Kidney capillary endothelial cell (primary cell): ENCODE measurements at regions not wholly inside any gene's neighbourhood (a gene's known extent, or its start where the extent isn't known, plus 50 kb on each side); places are given as distances from the start of the nearest gene placed in this dataset.

Source experiments
- DNase-seq: peaks from one replicate; pipeline ENCODE4 v3.0.0-alpha.2; 2018; ENCODE audit warnings: low spot score

DNA sequence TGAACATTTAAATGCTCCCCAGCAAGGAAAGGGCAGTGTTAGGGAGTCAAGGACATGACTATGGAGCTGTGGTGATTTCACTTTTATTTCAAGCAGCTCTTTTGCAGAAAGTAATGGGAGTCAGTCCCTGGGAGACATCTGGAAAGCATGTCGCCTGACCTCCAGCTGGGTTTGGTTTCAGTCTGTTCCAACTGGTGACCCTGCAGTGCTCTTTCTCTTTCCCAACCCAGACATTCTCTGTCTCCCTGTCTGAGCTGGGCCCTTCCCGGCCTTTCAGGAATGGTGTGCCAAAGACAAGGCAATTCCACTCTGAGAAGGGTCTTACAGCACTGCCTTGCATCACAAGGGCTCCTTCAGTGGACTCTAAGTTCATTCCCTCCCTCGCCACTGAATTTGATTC lies 323.2 kb downstream of the OSR1 start:
- DNase-seq = no peak

DNA sequence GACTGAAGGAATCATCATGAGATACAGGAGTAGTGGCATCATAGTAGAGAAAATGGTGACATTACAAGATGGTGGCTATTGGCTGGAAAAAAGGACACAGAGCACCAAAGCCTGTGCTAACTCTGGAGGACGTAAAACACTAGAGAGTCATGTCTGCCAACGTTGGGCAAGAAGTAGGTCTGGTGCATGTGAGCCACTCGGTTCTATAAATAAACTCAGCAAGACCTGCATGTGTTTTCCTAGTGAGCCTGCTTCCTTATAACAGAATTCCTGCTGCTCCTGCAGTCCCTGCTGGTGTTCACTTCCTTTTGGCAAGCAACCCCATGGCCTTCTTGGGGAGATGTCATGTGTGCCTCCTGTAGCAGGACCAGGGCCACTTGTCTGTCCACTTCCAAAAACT lies 325.2 kb downstream of the OSR1 start:
- no peak for DNase-seq

- DNase-seq = no peak
Observed at GRCh38 chr2:19031642-19032041, 326.8 kb downstream of the OSR1 start.

GRCh38 chr2:19029655-19030054 lies 328.8 kb downstream of the OSR1 start:
- no peak for DNase-seq

- DNase-seq = no peak
Observed at GRCh38 chr2:19028587-19029375, 329.6 kb downstream of the OSR1 start.

DNA sequence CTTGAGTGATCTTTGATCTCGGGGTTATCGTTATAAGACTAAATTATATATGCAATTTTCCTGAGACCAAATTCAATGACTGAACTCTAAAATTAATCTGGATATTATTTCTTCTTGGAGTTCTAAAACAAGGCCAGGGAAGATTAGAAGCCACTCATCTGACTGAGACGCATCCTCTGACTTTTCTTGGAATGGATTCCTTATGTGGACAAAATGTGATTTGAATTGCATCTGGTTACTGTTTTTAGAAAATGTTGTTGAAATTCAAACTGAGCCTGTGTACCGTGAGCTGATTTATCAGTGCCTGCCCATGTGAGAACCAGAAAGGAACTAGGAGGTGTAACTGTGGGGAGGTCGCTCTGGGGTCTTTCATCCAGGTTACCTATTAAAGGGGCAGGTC lies 330.8 kb downstream of the OSR1 start:
- DNase-seq = no peak

GRCh38 chr2:19026261-19026660 lies 332.2 kb downstream of the OSR1 start:
- no peak for DNase-seq

DNA sequence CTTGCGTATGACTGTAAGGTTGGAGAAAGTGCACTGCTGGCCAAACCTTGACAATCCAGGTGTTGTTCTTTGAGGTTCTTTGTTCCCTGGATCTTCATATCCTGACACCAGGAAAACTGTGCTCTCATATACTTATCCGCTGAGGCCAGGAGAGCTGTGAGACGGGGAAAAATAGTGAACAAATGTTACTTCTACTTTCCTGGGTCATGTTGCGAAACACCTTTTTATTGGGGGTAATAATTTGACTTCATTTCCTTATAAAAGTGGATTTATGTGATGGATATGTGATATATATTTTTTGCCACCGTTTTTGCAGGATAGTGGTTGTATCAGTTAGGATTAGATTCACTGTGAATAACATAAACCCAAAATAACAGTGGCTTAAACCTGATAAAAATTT lies 336.1 kb downstream of the OSR1 start:
- DNase-seq = no peak

- no peak for DNase-seq
Observed at GRCh38 chr2:19021721-19022120, 336.7 kb downstream of the OSR1 start.

- no peak for DNase-seq
Observed at GRCh38 chr2:19021100-19021476, 337.3 kb downstream of the OSR1 start.

DNA sequence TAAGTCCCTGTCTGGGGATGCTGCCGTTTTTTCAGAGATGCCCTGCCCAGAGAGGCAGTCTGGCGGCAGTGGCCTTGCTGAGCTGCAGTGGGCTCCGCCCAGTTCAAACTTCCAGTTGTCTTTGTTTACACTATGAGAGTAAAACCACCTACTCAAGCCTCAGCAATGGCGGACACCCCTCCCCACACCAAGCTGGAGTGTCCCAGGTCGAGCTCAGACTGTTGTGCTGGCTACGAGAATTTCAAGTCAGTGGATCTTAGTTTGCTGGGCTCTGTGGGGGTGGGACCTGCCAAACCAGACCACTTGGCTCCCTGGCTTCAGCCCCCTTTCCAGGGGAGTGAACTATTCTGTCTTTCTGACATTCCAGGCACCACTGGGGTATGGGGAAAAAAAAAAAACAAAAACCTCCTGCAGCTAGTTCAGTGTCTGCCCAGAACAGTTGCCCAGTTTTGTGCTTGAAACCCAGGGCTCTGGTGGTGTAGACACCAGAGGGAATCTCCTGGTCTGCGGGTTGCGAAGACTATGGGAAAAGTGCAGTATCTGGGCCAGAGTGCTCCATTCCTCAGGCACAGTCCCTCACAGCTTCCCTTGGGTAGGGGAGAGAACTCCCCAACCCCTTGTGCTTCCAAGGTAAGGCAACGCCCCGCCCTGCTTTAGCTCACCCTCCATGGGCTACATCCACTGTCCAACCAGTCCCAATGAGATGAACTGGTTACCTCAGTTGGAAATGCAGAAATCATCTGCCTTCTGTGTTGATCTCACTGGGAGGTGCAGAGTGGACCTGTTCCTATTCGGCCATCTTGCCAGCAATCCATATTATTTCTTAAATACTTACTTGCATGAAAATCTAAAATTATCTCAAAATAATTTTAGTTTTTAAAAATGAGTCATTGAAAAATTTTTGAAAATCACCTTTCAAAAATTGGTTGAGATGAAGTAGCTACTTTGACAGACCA lies 338.0 kb downstream of the OSR1 start:
- DNase-seq = no peak

DNA sequence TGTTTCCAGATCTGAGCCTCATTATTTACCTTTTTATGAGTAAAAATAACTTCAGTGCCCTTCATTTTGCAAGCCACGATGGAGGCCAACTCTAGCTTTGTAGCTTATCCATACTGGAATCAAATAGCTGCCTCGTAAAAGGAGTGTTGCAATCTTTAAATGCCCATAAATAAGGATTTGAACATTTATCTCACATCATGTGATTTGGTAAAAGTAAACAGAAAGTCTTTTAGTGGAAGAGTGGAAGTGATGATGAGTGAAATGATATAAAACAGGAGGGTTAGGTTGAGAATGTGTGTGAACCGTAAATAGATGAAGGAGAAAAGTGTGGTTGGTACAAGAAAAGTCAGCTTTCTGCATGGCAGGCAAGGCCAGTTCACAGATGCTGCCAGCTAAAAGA lies 348.9 kb downstream of the OSR1 start:
- no peak for DNase-seq

DNA sequence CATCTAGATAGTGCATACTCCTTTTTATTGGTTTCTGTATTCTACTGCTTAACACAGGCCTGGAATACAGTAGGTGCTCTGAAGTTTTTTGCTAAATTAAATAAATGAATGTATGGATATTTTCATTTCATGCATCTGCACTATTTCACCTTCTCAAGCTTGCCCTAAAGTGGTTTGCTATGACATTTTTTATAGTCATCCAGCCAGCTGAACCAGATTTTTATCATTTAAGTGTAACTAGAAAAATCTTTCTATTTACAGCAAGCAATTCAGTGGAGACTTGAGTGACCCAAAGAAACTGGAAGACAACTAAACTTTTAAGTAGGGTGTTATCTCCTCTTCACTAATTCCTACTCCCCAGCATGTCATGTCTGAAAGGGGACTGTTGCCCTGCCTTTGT lies 354.9 kb downstream of the OSR1 start:
- no peak for DNase-seq

DNA sequence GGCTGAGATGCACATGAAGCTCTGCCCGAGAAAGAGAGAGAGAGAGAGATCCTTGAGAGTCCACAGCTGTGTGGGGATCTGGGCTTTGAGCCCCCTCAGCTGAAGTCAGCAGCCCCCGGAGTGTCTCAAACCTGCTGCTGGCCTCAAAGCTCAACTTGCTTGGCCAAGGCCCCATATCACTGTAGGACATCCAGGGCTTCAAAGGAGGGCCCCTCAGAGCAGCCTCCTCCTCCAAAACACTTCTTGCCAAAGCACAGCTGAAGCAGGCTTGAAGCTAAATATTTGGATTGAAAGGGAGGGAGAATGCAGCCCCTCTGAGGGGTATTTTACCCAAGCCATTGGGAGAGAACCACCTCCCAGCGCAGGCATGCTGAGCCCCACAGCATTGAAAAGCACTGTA lies 357.6 kb downstream of the OSR1 start:
- DNase-seq = no peak

GRCh38 chr2:18999198-18999597 lies 359.2 kb downstream of the OSR1 start:
- DNase-seq = no peak

- no peak for DNase-seq
Observed at GRCh38 chr2:18998491-18998890, 359.9 kb downstream of the OSR1 start.

DNA sequence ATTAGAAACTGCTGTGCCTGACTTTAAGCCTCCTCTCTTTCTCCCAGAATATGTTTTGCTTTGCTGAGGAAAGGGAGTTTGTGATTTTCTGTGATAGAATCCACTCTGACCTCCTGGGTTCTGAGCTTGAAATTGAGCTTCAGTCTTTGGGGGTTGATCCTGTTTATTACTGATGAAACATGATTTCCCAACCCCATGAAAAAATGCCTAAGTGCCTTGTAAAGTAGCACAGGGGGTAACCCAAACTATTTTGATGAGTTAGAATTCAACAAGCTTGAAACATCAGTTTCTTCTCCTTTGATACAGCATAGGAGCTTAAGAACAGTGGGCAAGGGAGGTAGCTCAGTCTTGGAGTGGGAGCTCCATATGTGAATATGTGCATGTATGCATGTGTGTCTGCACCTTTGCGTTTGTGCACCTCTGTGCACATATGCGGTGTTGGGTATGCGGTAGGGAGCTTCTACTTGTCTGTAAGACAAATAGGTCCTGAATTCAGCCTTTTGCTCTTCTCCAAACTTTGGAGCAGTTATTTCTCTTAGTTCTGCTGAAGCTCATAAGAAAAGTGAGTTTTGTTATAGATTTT lies 364.6 kb downstream of the OSR1 start:
- DNase-seq = no peak

GRCh38 chr2:18991177-18992168 lies 366.9 kb downstream of the OSR1 start:
- DNase-seq = no peak

DNA sequence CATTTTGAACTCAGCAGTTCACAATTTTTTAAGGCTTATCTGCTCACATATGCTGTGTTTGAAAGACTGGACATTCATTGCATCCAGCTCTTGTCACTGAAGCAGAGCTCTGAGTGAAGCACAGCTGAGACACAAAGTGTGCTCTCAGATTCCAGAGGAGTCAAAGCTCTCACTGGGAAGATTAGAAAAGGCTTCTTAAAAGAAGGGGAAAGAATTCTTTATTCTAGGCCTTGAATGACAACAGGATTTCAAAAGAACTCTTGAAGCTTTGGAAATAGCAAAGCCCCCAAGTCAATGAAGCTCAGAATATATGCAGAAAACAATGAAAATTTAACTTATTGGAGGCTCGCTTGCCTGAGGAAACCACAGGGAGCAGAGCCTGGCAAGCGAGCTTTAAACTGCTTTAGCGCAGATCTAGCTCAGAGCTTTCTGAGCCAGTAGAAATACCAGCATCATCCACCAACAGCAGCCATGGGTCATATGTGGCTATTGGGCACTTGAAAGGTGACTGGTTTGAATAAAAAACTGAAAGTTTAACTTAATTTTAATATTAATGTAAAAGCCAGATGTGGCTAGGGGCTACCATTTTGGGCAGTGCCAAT lies 369.7 kb downstream of the OSR1 start:
- no peak for DNase-seq

DNA sequence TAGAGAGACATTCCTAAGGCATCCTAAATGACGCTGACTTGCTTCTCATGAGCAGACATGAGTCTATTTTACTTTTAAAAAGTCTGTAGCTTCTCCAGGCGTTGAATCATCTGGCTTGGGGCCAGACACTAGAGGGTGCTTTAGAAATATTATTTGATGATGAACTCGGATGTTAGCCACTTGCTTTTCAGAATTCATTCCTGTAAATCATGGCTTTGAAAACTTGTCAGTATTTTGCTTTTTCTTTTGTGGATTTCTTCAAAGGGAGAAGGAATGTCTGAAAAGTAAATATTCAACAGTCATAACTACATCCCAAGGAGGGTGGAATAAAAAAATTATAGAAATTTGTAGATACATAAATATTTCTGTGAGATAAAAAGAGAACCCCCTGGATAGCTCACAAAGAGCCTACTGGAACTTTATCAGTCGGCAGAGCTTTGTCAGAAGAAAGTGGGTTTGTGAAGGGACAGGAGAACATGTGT lies 370.8 kb downstream of the OSR1 start:
- DNase-seq = peak; percentile 43

DNA sequence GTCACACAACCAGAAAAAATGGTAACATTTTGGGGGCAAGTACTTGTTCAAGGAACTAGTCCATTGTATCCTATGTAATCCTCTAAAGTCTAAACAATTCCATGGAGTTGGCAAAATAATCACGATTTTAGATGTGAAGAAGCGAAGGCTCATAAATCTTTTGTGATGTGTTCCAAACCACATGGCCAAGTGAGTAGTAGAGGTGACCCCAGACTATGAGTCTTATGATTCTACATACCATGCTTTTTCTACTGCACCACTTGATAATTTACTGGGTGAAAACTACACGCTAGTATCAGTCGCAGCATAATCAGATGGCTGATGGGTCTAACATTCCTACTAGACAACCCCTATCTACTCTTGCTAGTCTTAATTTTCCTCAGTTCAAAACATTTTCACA lies 371.4 kb downstream of the OSR1 start:
- DNase-seq = no peak
